SK-N-SH treated with all-trans-retinoic acid at 6 μM for 48 hours (cell line): ENCODE measurements at regions not wholly inside any gene's neighbourhood (a gene's known extent, or its start where the extent isn't known, plus 50 kb on each side); places are given as distances from the start of the nearest gene placed in this dataset.

Experiments used
- ARNTL ChIP-seq: fragments of 450-650 bp; formaldehyde crosslinking; IDR thresholded peaks from 2 replicates; pipeline ENCODE4 v1.5.0; 2020; ENCODE audit warnings: low read depth, mild to moderate bottlenecking, moderate library complexity, borderline replicate concordance
- ESRRG ChIP-seq: fragments of 250-450 bp; sonication (Bioruptor Pico); IDR thresholded peaks from 2 replicates; pipeline ENCODE4 v1.6.1; 2021; ENCODE audit warnings: mild to moderate bottlenecking
- PPARA ChIP-seq: fragments of 250-450 bp; sonication (Bioruptor Pico); IDR thresholded peaks from 2 replicates; pipeline ENCODE4 v1.5.0; 2020; ENCODE audit warnings: mild to moderate bottlenecking, borderline replicate concordance
- RARB ChIP-seq: fragments of 250-450 bp; sonication (Bioruptor Pico); IDR thresholded peaks from 2 replicates; pipeline ENCODE4 v1.8.0; 2021; ENCODE audit warnings: mild to moderate bottlenecking, moderate library complexity
- SNAI2 ChIP-seq: fragments of 250-450 bp; sonication (Bioruptor Pico); IDR thresholded peaks from 2 replicates; pipeline ENCODE4 v1.5.0; 2020; ENCODE audit warnings: mild to moderate bottlenecking, moderate library complexity
- TCF4 ChIP-seq: fragments of 250-450 bp; sonication (Bioruptor Pico); IDR thresholded peaks from 2 replicates; pipeline ENCODE4 v1.8.0; 2021; ENCODE audit warnings: mild to moderate bottlenecking, moderate library complexity, borderline replicate concordance
- ZFP3 ChIP-seq: fragments of 250-450 bp; sonication (Bioruptor Pico); IDR thresholded peaks from 2 replicates; pipeline ENCODE4 v1.5.0; 2020; ENCODE audit warnings: mild to moderate bottlenecking, moderate library complexity
- ZFP30 ChIP-seq: fragments of 450-650 bp; formaldehyde crosslinking; IDR thresholded peaks from 2 replicates; pipeline ENCODE4 v1.5.0; 2022; ENCODE audit warnings: mild to moderate bottlenecking, moderate library complexity
- ZNF70 ChIP-seq: fragments of 450-650 bp; formaldehyde crosslinking; IDR thresholded peaks from 2 replicates; pipeline ENCODE4 v1.5.0; 2020; ENCODE audit warnings: mild to moderate bottlenecking, moderate library complexity
- TF ChIP-seq, protein P1 (sequence below): fragments of 250-450 bp; sonication (Bioruptor Pico); IDR thresholded peaks from 2 replicates; pipeline ENCODE4 v1.5.1; 2020; ENCODE audit warnings: low read depth, mild to moderate bottlenecking, moderate library complexity

DNA sequence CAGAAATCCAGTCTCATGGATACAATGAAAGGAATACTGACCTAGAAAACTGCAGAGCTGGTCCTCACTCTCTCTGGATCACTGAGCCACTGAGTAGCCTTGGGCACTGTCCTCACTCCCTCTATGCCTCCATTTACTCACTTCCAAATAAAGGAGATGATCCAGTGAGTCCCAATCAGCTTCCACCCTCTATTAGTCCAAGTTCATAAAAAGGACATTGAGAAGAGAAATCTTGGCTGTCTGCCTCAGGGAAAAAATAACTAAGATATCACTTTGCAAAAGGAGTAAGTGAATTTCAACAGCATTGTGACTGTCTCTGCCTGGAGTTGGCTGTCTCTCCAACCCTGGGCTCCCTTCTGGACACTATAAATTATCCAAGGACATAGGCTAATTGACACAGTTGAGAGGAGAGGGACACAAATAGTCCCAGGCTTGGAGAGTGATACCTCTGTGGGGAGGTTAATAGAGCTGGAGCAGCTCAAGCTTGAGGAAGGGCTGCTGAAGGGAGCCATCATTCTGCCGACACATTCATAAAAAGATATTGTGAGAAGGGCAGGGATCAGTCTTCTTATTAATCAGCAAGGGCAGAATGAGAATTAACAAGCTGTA is 572.3 kb downstream of the RAB28 start:
- TF ChIP-seq SNAI2 (CRISPR knock-in tag) = no peak
- TF ChIP-seq, protein P1, sequence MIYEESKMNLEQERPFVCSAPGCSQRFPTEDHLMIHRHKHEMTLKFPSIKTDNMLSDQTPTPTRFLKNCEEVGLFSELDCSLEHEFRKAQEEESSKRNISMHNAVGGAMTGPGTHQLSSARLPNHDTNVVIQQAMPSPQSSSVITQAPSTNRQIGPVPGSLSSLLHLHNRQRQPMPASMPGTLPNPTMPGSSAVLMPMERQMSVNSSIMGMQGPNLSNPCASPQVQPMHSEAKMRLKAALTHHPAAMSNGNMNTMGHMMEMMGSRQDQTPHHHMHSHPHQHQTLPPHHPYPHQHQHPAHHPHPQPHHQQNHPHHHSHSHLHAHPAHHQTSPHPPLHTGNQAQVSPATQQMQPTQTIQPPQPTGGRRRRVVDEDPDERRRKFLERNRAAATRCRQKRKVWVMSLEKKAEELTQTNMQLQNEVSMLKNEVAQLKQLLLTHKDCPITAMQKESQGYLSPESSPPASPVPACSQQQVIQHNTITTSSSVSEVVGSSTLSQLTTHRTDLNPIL (CRISPR knock-in tag) = no peak
- no peak for TF ChIP-seq ARNTL
- TF ChIP-seq RARB = no peak
- TF ChIP-seq ESRRG (CRISPR knock-in tag) = no peak
- TF ChIP-seq TCF4 = no peak
- TF ChIP-seq PPARA (CRISPR knock-in tag) = no peak
- no peak for TF ChIP-seq ZFP30 (CRISPR knock-in tag)
- TF ChIP-seq ZFP3 = no peak
- no peak for TF ChIP-seq ZNF70 (CRISPR knock-in tag)
